Islet precursor cell (in vitro differentiated cells): ENCODE measurements at regions not wholly inside any gene's neighbourhood (a gene's known extent, or its start where the extent isn't known, plus 50 kb on each side); places are given as distances from the start of the nearest gene placed in this dataset.

Experiments used
- DNase-seq: peaks from one replicate; pipeline ENCODE4 v3.0.0-alpha.2; 2018

DNA sequence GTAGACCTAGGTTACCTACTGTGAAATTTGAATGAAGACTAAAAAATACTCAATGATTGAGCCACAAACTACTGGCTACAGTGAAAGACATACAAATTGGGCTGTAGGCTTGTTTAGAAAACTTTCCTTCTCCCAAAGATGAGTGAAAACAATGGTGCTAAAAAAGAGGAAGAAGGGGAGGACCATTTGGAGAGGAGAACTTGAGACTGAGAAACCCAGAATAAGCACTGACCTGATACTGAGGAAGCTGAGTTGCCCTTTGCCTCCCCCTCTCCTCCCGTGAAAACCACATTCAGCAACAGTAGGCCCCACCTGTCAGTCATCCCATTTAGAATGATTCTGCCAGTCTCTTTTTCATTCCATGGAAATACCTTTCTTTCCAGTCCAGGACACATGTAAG is 484.0 kb upstream of the TGFBR2 start:
- no peak for DNase-seq

- no peak for DNase-seq
Observed at GRCh38 chr3:30123224-30123623, 483.2 kb upstream of the TGFBR2 start.

DNA sequence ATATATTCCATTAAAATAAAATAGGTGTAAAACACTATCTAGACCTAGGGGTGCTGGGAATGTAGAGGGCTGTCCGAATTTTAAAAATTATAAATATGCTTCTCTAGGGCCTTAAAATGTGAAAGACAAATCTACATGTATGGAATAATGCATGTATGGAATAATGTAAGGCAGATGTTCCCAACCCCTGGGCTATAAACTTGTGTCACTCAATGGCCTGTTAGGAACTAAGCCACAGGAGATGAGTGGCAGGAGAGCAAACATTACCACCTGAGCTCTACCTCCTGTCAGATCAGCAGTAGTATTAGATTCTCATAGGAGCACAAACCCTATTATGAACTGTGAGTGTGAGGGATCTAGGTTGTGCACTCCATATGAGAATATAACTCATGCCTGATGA is 482.6 kb upstream of the TGFBR2 start:
- no peak for DNase-seq

DNA sequence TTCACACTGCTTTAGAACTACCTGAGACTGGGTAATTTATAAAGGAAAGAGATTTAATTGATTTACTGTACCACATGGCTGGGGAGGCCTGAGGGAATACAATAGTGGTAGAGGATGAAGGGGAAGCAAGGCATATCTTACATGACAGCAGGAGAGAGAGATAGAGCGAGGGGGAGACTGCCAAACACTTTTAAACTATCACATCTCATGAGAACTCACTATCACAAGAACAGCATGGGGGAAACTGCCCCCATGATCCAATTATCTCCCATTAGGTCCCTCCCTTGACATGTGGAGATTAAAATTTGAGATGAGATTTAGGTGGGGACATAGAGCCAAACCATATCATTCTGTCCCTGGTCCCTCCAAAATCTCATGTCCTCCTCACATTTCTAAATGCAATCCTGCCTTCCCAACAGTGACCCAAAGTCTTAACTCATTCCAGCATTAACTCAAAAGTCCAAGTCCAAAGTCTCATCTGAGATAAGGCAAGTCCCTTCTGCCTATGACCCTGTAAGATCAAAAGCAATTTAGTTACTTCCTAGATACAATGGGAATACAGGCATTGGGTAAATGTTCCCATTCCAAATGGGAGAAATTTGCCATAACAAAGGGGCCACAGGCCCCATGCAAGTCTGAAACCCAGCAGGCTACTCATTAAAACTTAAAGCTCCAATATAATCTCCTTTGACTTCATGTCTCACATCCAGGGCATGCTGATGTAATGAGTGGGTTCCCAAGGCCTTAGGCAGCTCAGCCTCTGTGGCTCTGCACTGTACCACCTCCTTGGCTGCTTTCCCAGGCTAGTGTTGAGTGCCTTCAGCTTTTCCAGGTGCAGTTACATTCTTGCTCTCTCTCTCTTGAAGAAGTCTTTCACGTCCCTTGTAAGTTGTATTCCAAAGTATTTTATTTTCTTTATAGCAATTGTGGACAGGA is 481.7 kb upstream of the TGFBR2 start:
- no peak for DNase-seq

DNA sequence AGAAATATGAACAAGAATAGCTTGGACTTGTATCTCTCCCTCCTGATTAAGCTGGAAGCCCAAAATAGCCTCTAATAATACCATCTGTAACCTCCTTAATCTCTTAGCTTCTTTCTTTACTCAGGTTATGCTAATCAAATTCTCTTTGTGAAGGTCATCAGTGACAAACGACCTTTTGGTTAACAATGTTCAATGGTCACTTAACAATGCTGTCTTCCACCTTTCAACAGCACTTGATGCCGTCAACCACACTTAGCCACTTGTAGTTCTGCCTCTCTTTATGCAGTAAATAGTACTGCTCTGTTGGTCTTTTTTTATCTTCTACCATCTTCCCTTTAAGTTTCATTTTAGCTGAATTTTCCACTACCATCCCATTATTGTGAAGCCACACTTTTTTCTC is 476.6 kb upstream of the TGFBR2 start:
- DNase-seq = no peak

GRCh38 chr3:30130391-30130790 is 476.0 kb upstream of the TGFBR2 start:
- no peak for DNase-seq

DNA sequence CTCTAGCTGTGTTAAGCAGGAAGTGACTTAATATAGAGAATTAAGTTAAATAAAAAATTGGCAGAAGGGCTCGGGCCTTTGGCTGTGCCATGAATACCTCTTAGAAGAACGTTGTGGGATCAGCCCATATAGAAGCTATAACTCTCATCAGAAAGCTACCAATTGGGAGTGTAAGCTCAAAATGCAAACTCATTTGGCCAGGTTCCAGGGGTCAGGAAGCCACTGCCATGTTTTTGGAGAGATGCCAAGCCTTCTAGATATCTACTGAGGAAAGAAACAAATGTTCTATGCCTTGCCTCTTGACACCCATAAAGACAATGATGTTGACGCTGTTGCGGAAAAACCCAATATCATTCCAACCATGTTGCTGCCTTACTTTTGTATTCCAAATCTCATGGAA is 475.2 kb upstream of the TGFBR2 start:
- no peak for DNase-seq

- DNase-seq = no peak
Observed at GRCh38 chr3:30135190-30135589, 471.2 kb upstream of the TGFBR2 start.

- DNase-seq = no peak
Observed at GRCh38 chr3:30139283-30139682, 467.1 kb upstream of the TGFBR2 start.

DNA sequence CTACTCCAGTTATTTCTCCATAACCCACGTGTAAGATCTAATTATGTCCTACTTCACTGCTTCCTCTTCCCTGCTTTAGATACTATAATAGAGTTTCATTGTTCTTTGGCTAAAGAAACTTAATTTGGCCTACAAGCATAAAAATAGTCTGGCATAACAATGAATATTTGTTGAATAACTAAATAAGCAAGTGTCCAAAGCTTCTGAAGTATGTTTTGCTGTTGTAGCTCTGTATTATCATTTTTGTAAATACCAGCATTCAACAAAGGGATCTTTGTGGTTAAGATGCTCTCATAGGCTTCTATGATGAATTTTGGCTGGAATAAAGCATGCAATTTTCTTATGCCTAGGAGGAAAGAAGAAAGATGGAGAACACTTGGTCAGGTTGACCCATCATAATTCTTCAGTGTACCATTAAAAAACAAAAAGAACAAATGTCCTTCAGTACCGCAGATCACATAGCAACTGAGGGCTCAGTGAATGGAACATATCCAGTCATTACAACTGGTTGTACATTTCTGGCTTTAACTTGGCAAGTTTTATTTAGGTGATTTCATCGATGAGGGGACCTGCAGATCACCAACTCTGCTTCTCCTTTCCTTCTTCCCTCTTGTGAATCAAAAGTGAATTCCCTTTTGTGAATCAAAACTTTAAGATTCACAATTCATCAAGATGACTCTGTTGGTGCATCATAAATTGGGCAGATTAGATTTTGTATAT is 465.9 kb upstream of the TGFBR2 start:
- DNase-seq = no peak

- no peak for DNase-seq
Observed at GRCh38 chr3:30141178-30141581, 465.2 kb upstream of the TGFBR2 start.

DNA sequence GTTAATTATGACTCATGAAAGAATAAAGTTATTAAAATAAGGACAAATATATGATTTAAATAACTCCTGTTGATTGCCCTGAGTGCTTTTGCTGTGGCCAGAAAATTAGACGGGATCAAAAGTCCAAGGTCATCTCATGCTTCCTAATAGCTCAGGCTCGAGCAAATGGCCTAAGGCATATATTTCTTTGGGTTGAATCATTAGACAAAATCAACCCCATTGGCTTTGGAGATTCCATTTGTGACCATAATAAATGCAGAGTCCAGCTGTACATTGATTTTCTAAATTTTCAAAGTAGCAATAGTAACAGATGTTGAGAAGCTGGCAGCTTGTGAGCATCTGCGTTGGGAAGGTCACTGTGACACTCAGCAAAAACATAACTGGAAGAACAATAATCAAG is 464.5 kb upstream of the TGFBR2 start:
- no peak for DNase-seq

DNA sequence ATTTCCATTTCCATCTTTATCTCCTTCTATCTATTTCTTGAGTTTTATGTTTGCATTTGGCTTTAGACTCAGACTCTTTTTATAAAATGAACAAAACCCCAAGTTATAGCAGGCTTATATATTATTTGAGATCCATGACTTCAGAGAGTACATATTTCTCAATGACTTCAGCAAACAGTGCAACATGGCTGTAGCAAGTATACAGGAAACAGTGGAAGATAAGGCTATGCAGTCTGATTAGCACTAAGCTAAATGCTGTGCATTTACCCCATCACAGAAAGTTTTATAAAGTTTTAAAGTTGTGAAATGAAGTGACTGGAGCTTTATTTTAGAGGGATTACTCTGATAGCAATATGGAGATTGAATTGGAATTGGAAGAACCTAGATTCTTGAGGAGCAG is 463.5 kb upstream of the TGFBR2 start:
- DNase-seq = no peak

GRCh38 chr3:30145281-30145680 is 461.1 kb upstream of the TGFBR2 start:
- DNase-seq = no peak

DNA sequence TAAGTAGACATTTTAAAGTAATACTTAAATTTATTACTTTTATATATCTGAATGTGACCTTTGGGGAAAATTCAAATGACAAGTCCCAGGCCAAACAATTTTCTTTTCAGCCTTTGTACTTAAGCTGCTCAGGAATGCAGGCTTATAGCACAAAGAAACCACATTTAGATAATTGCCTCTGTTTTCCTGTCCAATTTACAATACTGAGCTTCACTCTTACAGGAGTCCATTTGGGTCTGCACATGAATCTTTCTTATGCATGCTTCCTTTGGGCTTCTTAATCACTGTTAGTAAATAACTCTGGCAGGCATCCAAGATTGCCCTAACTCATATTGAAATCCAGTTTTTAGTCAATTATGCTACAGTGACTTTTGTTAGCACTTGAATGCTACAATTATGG is 459.4 kb upstream of the TGFBR2 start:
- no peak for DNase-seq

GRCh38 chr3:30154853-30155252 is 451.5 kb upstream of the TGFBR2 start:
- DNase-seq = no peak

- DNase-seq = no peak
Observed at GRCh38 chr3:30155755-30156154, 450.6 kb upstream of the TGFBR2 start.

- DNase-seq = no peak
Observed at GRCh38 chr3:30156586-30157498, 449.6 kb upstream of the TGFBR2 start.

- DNase-seq = no peak
Observed at GRCh38 chr3:30161375-30161774, 445.0 kb upstream of the TGFBR2 start.

GRCh38 chr3:30162579-30162978 is 443.8 kb upstream of the TGFBR2 start:
- no peak for DNase-seq

DNA sequence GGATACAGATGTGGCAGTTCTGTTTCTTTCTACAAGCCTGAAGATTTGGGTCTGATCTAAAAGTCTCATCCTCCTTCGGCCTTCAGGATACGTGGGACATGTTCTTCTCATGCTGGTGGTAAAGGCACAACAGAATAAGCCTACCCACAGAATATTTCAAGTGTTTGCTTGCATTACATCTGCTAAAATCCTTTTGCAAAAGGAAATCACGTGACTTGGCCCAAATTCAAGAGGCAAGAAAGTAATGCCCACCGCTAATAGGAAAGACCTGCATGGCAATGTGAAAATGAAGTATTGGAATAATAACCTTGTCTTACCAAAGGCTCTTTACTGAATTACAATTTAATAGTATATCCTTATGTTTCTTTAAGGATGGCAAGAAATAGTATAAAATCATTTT is 439.9 kb upstream of the TGFBR2 start:
- no peak for DNase-seq

- DNase-seq = no peak
Observed at GRCh38 chr3:30167541-30168011, 438.8 kb upstream of the TGFBR2 start.

GRCh38 chr3:30169487-30169886 is 436.9 kb upstream of the TGFBR2 start:
- no peak for DNase-seq
